ENCODE measurements at regions not wholly inside any gene's neighbourhood (a gene's known extent, or its start where the extent isn't known, plus 50 kb on each side); places are given as distances from the start of the nearest gene placed in this dataset.

- TF ChIP-seq TEAD4 (IDR thresholded peaks at IDR 0.05), result no peak
- no peak for TF ChIP-seq EP300 (IDR thresholded peaks at IDR 0.05; ENCODE audit: borderline replicate concordance)
- TF ChIP-seq RAD21 (IDR thresholded peaks at IDR 0.05; ENCODE audit: low read depth), result no peak
- TF ChIP-seq EGR1 (IDR thresholded peaks at IDR 0.05), result no peak
- no peak for TF ChIP-seq MAX (IDR thresholded peaks at IDR 0.05)
- TF ChIP-seq CREB1 (IDR thresholded peaks at IDR 0.05; ENCODE audit: low read depth), result no peak
- no peak for TF ChIP-seq NFIC (IDR thresholded peaks at IDR 0.05)
- no peak for TF ChIP-seq YY1 (IDR thresholded peaks at IDR 0.05; ENCODE audit: low read depth)
- no peak for TF ChIP-seq TAF1 (IDR thresholded peaks at IDR 0.05; ENCODE audit: low read depth)
- TF ChIP-seq CEBPB (IDR thresholded peaks at IDR 0.05), result no peak
These were observed 178.1 kb upstream of the COX7C start for GRCh38 chr5:86439593-86440110.

- no peak for TF ChIP-seq EGR1 (IDR thresholded peaks at IDR 0.05)
- TF ChIP-seq REST (IDR thresholded peaks at IDR 0.05; ENCODE audit: low read depth), result no peak
- TF ChIP-seq USF1 (IDR thresholded peaks at IDR 0.05), result no peak
- no peak for TF ChIP-seq FOXM1 (IDR thresholded peaks at IDR 0.05; ENCODE audit: borderline replicate concordance, low read depth)
- no peak for TF ChIP-seq EP300 (IDR thresholded peaks at IDR 0.05; ENCODE audit: borderline replicate concordance)
- TF ChIP-seq TCF12 (IDR thresholded peaks at IDR 0.05; ENCODE audit: low read depth), result no peak
- no peak for TF ChIP-seq MAX (IDR thresholded peaks at IDR 0.05)
These were observed 175.6 kb upstream of the COX7C start for GRCh38 chr5:86442036-86442745.

GRCh38 chr5:86447362-86447761, 170.4 kb upstream of the COX7C start:
- TF ChIP-seq TCF12 (IDR thresholded peaks at IDR 0.05; ENCODE audit: low read depth) (no peak), TEAD4 (IDR thresholded peaks at IDR 0.05) (no peak), ZBTB7A (IDR thresholded peaks at IDR 0.05; ENCODE audit: low read depth) (no peak), RAD21 (IDR thresholded peaks at IDR 0.05; ENCODE audit: low read depth) (no peak), NFIC (IDR thresholded peaks at IDR 0.05) (no peak), TAF1 (IDR thresholded peaks at IDR 0.05; ENCODE audit: low read depth) (no peak), CREB1 (IDR thresholded peaks at IDR 0.05; ENCODE audit: low read depth) (no peak), YY1 (IDR thresholded peaks at IDR 0.05; ENCODE audit: low read depth) (no peak), USF1 (IDR thresholded peaks at IDR 0.05) (no peak), EGR1 (IDR thresholded peaks at IDR 0.05) (no peak), MAX (IDR thresholded peaks at IDR 0.05) (no peak), REST (IDR thresholded peaks at IDR 0.05; ENCODE audit: low read depth) (no peak), CEBPB (IDR thresholded peaks at IDR 0.05) (no peak), EP300 (IDR thresholded peaks at IDR 0.05; ENCODE audit: borderline replicate concordance) (no peak), FOXM1 (IDR thresholded peaks at IDR 0.05; ENCODE audit: borderline replicate concordance, low read depth) (no peak)

- no peak for TF ChIP-seq ZBTB7A (IDR thresholded peaks at IDR 0.05; ENCODE audit: low read depth)
These were observed 165.5 kb upstream of the COX7C start for GRCh38 chr5:86452251-86452650.

- no peak for TF ChIP-seq EGR1 (IDR thresholded peaks at IDR 0.05)
- no peak for TF ChIP-seq TEAD4 (IDR thresholded peaks at IDR 0.05)
- TF ChIP-seq USF1 (IDR thresholded peaks at IDR 0.05), result no peak
- no peak for TF ChIP-seq FOXM1 (IDR thresholded peaks at IDR 0.05; ENCODE audit: borderline replicate concordance, low read depth)
- no peak for TF ChIP-seq YY1 (IDR thresholded peaks at IDR 0.05; ENCODE audit: low read depth)
- no peak for TF ChIP-seq CREB1 (IDR thresholded peaks at IDR 0.05; ENCODE audit: low read depth)
- TF ChIP-seq REST (IDR thresholded peaks at IDR 0.05; ENCODE audit: low read depth), result no peak
- no peak for TF ChIP-seq TAF1 (IDR thresholded peaks at IDR 0.05; ENCODE audit: low read depth)
- no peak for TF ChIP-seq RAD21 (IDR thresholded peaks at IDR 0.05; ENCODE audit: low read depth)
- no peak for TF ChIP-seq ZBTB7A (IDR thresholded peaks at IDR 0.05; ENCODE audit: low read depth)
- no peak for TF ChIP-seq NFIC (IDR thresholded peaks at IDR 0.05)
These were observed 157.2 kb upstream of the COX7C start for GRCh38 chr5:86460519-86460918.
